HT-29 (cell line): ENCODE measurements at regions not wholly inside any gene's neighbourhood (a gene's known extent, or its start where the extent isn't known, plus 50 kb on each side); places are given as distances from the start of the nearest gene placed in this dataset.
"Not testable (repeated sequence)": the region's sequence is repeated elsewhere in the genome, so short reads cannot be mapped to it uniquely, and the experiment has no call there.

Source experiments
- DNase-seq: peaks from one replicate; pipeline ENCODE4 v3.0.0-alpha.2; 2015; ENCODE audit warnings: low spot score

- DNase-seq = not testable (repeated sequence)
Measured at GRCh38 chr14:86905386-86905926, 1087.5 kb downstream of the GALC start.

GRCh38 chr14:86902176-86902950 is 1090.6 kb downstream of the GALC start:
- DNase-seq = no peak

GRCh38 chr14:86897704-86898513 is 1095.1 kb downstream of the GALC start:
- DNase-seq = no peak

- DNase-seq = no peak
Measured at GRCh38 chr14:86897224-86897623, 1095.8 kb downstream of the GALC start.

- no peak for DNase-seq
Measured at GRCh38 chr14:86896701-86897100, 1096.3 kb downstream of the GALC start.

- DNase-seq = no peak
Measured at GRCh38 chr14:86892152-86892956, 1100.6 kb downstream of the GALC start.

- DNase-seq = no peak
Measured at GRCh38 chr14:86885280-86885679, 1107.7 kb downstream of the GALC start.

- no peak for DNase-seq
Measured at GRCh38 chr14:86884498-86884897, 1108.5 kb downstream of the GALC start.

GRCh38 chr14:86882818-86883217 is 1110.2 kb downstream of the GALC start:
- DNase-seq = no peak

- no peak for DNase-seq
Measured at GRCh38 chr14:86865934-86866333, 1127.0 kb downstream of the GALC start.

GRCh38 chr14:86858591-86858990 is 1134.4 kb downstream of the GALC start:
- no peak for DNase-seq

GRCh38 chr14:86858031-86858430 is 1135.0 kb downstream of the GALC start:
- no peak for DNase-seq

GRCh38 chr14:86852530-86852929 is 1140.5 kb downstream of the GALC start:
- no peak for DNase-seq

GRCh38 chr14:86847140-86847539 is 1145.8 kb downstream of the GALC start:
- no peak for DNase-seq

- no peak for DNase-seq
Measured at GRCh38 chr14:86838363-86838762, 1154.6 kb downstream of the GALC start.

- no peak for DNase-seq
Measured at GRCh38 chr14:86826661-86827060, 1166.3 kb downstream of the GALC start.

GRCh38 chr14:86824167-86824566 is 1168.8 kb downstream of the GALC start:
- no peak for DNase-seq

GRCh38 chr14:86823581-86823980 is 1169.4 kb downstream of the GALC start:
- DNase-seq = no peak

- DNase-seq = no peak
Measured at GRCh38 chr14:86815341-86815740, 1177.6 kb downstream of the GALC start.

- no peak for DNase-seq
Measured at GRCh38 chr14:86802726-86803125, 1190.3 kb downstream of the GALC start.

- DNase-seq = no peak
Measured at GRCh38 chr14:86799244-86799647, 1193.7 kb downstream of the GALC start.

- no peak for DNase-seq
Measured at GRCh38 chr14:86798330-86798729, 1194.7 kb downstream of the GALC start.
